GM12878 (cell line): ENCODE measurements at regions not wholly inside any gene's neighbourhood (a gene's known extent, or its start where the extent isn't known, plus 50 kb on each side); places are given as distances from the start of the nearest gene placed in this dataset.

Source experiments
- ATAC-seq: fragments of 200-7000 bp; cut with Tn5 transposase; 3 replicates; pipeline ENCODE4 v1.9.1; 2020; ENCODE audit warnings: mild to moderate bottlenecking, moderate library complexity
- BruUV-seq: library from RNA; stranded (reverse); fragments of 400-500 nt; replicated peaks from 2 replicates; lab custom pipeline; 2021; lab: Mats Ljungman, UMichigan
- CTCF ChIA-PET: fragments of 300-600 bp; sonication (Branson Sonifier 250); formaldehyde crosslinking; extraction: SDS; loops from one replicate; lab custom pipeline; 2021; ENCODE audit warnings: inconsistent platforms; lab: Yijun Ruan, JAX
- POLR2A ChIA-PET: fragments of 350-600 bp; formaldehyde crosslinking; extraction: SDS; loops from one replicate; lab custom pipeline; 2021; ENCODE audit warnings: inconsistent platforms; lab: Charles Lee
- RAD21 ChIA-PET: fragments of 300-600 bp; sonication (Branson Sonifier 250); formaldehyde crosslinking; loops from one replicate; lab custom pipeline; 2023; ENCODE audit warnings: antibody characterized with exemption; ENCODE audit not compliant: unreplicated experiment; lab: Charles Lee
- SMC1A ChIA-PET: fragments of 300-600 bp; sonication (Branson Sonifier 250); formaldehyde crosslinking; loops from one replicate; lab custom pipeline; 2023; ENCODE audit not compliant: unreplicated experiment, uncharacterized antibody; lab: Charles Lee
- DNase-seq: peaks from one replicate; pipeline ENCODE4 v3.0.0-alpha.2; 2011; ENCODE audit warnings: low read depth, low spot score
- FAIRE-seq: peaks from 3 replicates; lab custom pipeline; 2011; peaks lifted over from hg19 to GRCh38; lab: Jason Lieb, UNC
- H2AFZ ChIP-seq: 2 replicates; pipeline ENCODE4 v1.6.0; 2011; ENCODE audit warnings: low read depth, low read length, control low read depth; ENCODE audit not compliant: control insufficient read depth
- H3K27ac ChIP-seq: 2 replicates; pipeline ENCODE4 v1.5.1; 2011; ENCODE audit warnings: control low read depth; ENCODE audit not compliant: control insufficient read depth, insufficient read depth
- H3K27me3 ChIP-seq, 2 experiments: replicated peaks in 1 of 2; 2 replicates each; pipeline versions ENCODE4 v1.6.0 to v1.6.1; 2011; ENCODE audit warnings: low read length in 1 of 2; ENCODE audit not compliant: control insufficient read depth in 2 of 2, insufficient read depth in 2 of 2
- H3K36me3 ChIP-seq, 2 experiments: 2 replicates each; pipeline ENCODE4 v1.5.1; 2011; ENCODE audit warnings: low read length in 1 of 2; ENCODE audit not compliant: control insufficient read depth in 2 of 2, insufficient read depth in 2 of 2
- H3K4me1 ChIP-seq: 2 replicates; pipeline ENCODE4 v1.6.1; 2011; ENCODE audit warnings: mild to moderate bottlenecking, low read length, moderate library complexity, mixed read lengths; ENCODE audit not compliant: control insufficient read depth, insufficient read depth
- H3K4me2 ChIP-seq: 2 replicates; pipeline ENCODE4 v1.6.0; 2011; ENCODE audit warnings: control low read depth; ENCODE audit not compliant: control insufficient read depth, insufficient read depth
- H3K4me3 ChIP-seq: fragments of 200-600 bp; sonication (generic); 2 replicates; pipeline ENCODE4 v1.5.1; 2016
- H3K79me2 ChIP-seq: 2 replicates; pipeline ENCODE4 v1.6.0; 2011; ENCODE audit warnings: low read length; ENCODE audit not compliant: control insufficient read depth, insufficient read depth
- H3K9ac ChIP-seq: 2 replicates; pipeline ENCODE4 v1.8.0; 2011; ENCODE audit warnings: low read length, control low read depth, mixed read lengths; ENCODE audit not compliant: control insufficient read depth, insufficient read depth
- H3K9me3 ChIP-seq: replicated peaks from 3 replicates; pipeline ENCODE4 v1.5.1; 2011; ENCODE audit warnings: mild to moderate bottlenecking, low read length; ENCODE audit not compliant: control insufficient read depth, insufficient read depth
- H4K20me1 ChIP-seq: 2 replicates; pipeline ENCODE4 v1.6.0; 2011; ENCODE audit not compliant: control insufficient read depth, insufficient read depth
- BHLHE40 ChIP-seq, 2 experiments: fragments of 450-650 bp in 1 of 2; IDR thresholded peaks; 2 replicates each; pipeline ENCODE4 v1.6.1; 2011 to 2017; ENCODE audit warnings: low read depth in 2 of 2, borderline replicate concordance in 1 of 2, improper control_type of control experiment in 1 of 2, low read length in 1 of 2, mild to moderate bottlenecking in 1 of 2
- BRCA1 ChIP-seq: IDR thresholded peaks from 2 replicates; pipeline ENCODE4 v1.6.1; 2011; ENCODE audit warnings: low read depth, low read length, improper control_type of control experiment
- GABPA ChIP-seq: IDR thresholded peaks from 2 replicates; pipeline ENCODE4 v1.6.1; 2014; ENCODE audit warnings: antibody characterized with exemption, low read depth, mild to moderate bottlenecking, inconsistent platforms
- NKRF ChIP-seq: fragments of 450-650 bp; conservative IDR thresholded peaks from 2 replicates; pipeline ENCODE4 v1.6.1; 2017; ENCODE audit warnings: mild to moderate bottlenecking, moderate library complexity
- PAX5 ChIP-seq: IDR thresholded peaks from 2 replicates; pipeline ENCODE4 v1.6.1; 2011; ENCODE audit warnings: low read depth, low read length, borderline replicate concordance
- SIX5 ChIP-seq: IDR thresholded peaks from 2 replicates; pipeline ENCODE4 v1.6.1; 2011; ENCODE audit warnings: mild to moderate bottlenecking, low read depth, low read length, moderate library complexity; ENCODE audit not compliant: severe bottlenecking
- SMAD5 ChIP-seq: IDR thresholded peaks from 2 replicates; pipeline ENCODE4 v1.6.1; 2016; ENCODE audit warnings: antibody characterized with exemption, low read depth
- SREBF1 ChIP-seq: IDR thresholded peaks from 2 replicates; pipeline ENCODE4 v1.6.1; 2012; ENCODE audit warnings: mild to moderate bottlenecking, low read length
- WGBS: methylation state at CpG from one replicate; pipeline ENCODE4 v1.1.6; 2016; ENCODE audit warnings: low lambda C conversion rate; ENCODE audit not compliant: insufficient replicate concordance, insufficient coverage; ENCODE audit errors: missing lambda C conversion rate; 5-methylcytosine and 5-hydroxymethylcytosine counted together
- in situ Hi-C: fragments of 300-500 bp; cut with MboI; formaldehyde crosslinking; loops from 9 replicates; pipeline ENCODE4 v1.14.3; 2018; ENCODE audit warnings: mixed read lengths
- intact Hi-C: fragments of 100-400 bp; cut with micrococcal nuclease; formaldehyde crosslinking; loops from one replicate; pipeline ENCODE4 v1.14.2; 2022; ENCODE audit not compliant: unreplicated experiment
- TF ChIP-seq, protein P1 (sequence below): fragments of 450-650 bp; IDR thresholded peaks from 2 replicates; pipeline ENCODE4 v1.6.1; 2018; ENCODE audit warnings: borderline replicate concordance, mild to moderate bottlenecking; ENCODE audit not compliant: partially characterized antibody
- TF ChIP-seq, protein P2 (sequence below): fragments of 450-650 bp; IDR thresholded peaks from 2 replicates; pipeline ENCODE4 v1.6.1; 2017; ENCODE audit warnings: antibody characterized with exemption, mild to moderate bottlenecking, moderate library complexity
- TF ChIP-seq, protein P3 (sequence below): fragments of 150-350 bp; IDR thresholded peaks from 2 replicates; pipeline ENCODE4 v1.6.1; 2016; ENCODE audit warnings: low read depth, low read length
- TF ChIP-seq, protein P4 (sequence below): fragments of 450-650 bp; IDR thresholded peaks from 2 replicates; pipeline ENCODE4 v1.6.1; 2017; ENCODE audit warnings: mild to moderate bottlenecking

- POLR2A ChIA-PET, result no interaction called here
- no peak overlapping the region for H2AFZ ChIP-seq
- no peaks in the 10 kb centered on the region for H3K36me3 ChIP-seq
- DNase-seq (no peak), ATAC-seq (no peak), FAIRE-seq (no peak)
- CTCF ChIA-PET, result no interaction called here
- H3K4me2 ChIP-seq, result no peak overlapping the region
- no peaks in the 10 kb centered on the region for H3K79me2 ChIP-seq
- in situ Hi-C loops (no loop called here), intact Hi-C loops (no loop called here)
- H3K27ac ChIP-seq, result no peak overlapping the region
- H4K20me1 ChIP-seq, result no peaks in the 10 kb centered on the region
- H3K27me3 ChIP-seq, result no peaks in the 10 kb centered on the region
- no peak overlapping the region for H3K9ac ChIP-seq
- BruUV-seq, result no TSS peak
- WGBS, result 9% methylated on average over 2 of the region's 2 CpGs
- H3K4me3 ChIP-seq, result no peak overlapping the region
- no peaks in the 10 kb centered on the region; the same call in 2 of the 3 replicates for H3K9me3 ChIP-seq
- RAD21 ChIA-PET, result no interaction called here
- SMC1A ChIA-PET, result no interaction called here
- H3K4me1 ChIP-seq, result no peaks in the 10 kb centered on the region
- TF ChIP-seq SREBF1, result no peak
- no peak for TF ChIP-seq GABPA
- TF ChIP-seq, protein P1, sequence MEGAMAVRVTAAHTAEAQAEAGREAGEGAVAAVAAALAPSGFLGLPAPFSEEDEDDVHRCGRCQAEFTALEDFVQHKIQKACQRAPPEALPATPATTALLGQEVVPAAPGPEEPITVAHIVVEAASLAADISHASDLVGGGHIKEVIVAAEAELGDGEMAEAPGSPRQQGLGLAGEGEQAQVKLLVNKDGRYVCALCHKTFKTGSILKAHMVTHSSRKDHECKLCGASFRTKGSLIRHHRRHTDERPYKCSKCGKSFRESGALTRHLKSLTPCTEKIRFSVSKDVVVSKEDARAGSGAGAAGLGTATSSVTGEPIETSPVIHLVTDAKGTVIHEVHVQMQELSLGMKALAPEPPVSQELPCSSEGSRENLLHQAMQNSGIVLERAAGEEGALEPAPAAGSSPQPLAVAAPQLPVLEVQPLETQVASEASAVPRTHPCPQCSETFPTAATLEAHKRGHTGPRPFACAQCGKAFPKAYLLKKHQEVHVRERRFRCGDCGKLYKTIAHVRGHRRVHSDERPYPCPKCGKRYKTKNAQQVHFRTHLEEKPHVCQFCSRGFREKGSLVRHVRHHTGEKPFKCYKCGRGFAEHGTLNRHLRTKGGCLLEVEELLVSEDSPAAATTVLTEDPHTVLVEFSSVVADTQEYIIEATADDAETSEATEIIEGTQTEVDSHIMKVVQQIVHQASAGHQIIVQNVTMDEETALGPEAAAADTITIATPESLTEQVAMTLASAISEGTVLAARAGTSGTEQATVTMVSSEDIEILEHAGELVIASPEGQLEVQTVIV, result no peak
- TF ChIP-seq PAX5, result no peak
- no peak for TF ChIP-seq BHLHE40 (IDR thresholded peaks at IDR 0.05; ENCODE audit: borderline replicate concordance in 1 of 2, low read depth in 2 of 2, low read length in 1 of 2)
- TF ChIP-seq, protein P2, sequence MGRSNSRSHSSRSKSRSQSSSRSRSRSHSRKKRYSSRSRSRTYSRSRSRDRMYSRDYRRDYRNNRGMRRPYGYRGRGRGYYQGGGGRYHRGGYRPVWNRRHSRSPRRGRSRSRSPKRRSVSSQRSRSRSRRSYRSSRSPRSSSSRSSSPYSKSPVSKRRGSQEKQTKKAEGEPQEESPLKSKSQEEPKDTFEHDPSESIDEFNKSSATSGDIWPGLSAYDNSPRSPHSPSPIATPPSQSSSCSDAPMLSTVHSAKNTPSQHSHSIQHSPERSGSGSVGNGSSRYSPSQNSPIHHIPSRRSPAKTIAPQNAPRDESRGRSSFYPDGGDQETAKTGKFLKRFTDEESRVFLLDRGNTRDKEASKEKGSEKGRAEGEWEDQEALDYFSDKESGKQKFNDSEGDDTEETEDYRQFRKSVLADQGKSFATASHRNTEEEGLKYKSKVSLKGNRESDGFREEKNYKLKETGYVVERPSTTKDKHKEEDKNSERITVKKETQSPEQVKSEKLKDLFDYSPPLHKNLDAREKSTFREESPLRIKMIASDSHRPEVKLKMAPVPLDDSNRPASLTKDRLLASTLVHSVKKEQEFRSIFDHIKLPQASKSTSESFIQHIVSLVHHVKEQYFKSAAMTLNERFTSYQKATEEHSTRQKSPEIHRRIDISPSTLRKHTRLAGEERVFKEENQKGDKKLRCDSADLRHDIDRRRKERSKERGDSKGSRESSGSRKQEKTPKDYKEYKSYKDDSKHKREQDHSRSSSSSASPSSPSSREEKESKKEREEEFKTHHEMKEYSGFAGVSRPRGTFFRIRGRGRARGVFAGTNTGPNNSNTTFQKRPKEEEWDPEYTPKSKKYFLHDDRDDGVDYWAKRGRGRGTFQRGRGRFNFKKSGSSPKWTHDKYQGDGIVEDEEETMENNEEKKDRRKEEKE, result no peak
- no peak for TF ChIP-seq SMAD5
- TF ChIP-seq SIX5, result no peak
- TF ChIP-seq, protein P3, sequence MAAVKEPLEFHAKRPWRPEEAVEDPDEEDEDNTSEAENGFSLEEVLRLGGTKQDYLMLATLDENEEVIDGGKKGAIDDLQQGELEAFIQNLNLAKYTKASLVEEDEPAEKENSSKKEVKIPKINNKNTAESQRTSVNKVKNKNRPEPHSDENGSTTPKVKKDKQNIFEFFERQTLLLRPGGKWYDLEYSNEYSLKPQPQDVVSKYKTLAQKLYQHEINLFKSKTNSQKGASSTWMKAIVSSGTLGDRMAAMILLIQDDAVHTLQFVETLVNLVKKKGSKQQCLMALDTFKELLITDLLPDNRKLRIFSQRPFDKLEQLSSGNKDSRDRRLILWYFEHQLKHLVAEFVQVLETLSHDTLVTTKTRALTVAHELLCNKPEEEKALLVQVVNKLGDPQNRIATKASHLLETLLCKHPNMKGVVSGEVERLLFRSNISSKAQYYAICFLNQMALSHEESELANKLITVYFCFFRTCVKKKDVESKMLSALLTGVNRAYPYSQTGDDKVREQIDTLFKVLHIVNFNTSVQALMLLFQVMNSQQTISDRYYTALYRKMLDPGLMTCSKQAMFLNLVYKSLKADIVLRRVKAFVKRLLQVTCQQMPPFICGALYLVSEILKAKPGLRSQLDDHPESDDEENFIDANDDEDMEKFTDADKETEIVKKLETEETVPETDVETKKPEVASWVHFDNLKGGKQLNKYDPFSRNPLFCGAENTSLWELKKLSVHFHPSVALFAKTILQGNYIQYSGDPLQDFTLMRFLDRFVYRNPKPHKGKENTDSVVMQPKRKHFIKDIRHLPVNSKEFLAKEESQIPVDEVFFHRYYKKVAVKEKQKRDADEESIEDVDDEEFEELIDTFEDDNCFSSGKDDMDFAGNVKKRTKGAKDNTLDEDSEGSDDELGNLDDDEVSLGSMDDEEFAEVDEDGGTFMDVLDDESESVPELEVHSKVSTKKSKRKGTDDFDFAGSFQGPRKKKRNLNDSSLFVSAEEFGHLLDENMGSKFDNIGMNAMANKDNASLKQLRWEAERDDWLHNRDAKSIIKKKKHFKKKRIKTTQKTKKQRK, result no peak
- no peak for TF ChIP-seq NKRF
- TF ChIP-seq, protein P4, sequence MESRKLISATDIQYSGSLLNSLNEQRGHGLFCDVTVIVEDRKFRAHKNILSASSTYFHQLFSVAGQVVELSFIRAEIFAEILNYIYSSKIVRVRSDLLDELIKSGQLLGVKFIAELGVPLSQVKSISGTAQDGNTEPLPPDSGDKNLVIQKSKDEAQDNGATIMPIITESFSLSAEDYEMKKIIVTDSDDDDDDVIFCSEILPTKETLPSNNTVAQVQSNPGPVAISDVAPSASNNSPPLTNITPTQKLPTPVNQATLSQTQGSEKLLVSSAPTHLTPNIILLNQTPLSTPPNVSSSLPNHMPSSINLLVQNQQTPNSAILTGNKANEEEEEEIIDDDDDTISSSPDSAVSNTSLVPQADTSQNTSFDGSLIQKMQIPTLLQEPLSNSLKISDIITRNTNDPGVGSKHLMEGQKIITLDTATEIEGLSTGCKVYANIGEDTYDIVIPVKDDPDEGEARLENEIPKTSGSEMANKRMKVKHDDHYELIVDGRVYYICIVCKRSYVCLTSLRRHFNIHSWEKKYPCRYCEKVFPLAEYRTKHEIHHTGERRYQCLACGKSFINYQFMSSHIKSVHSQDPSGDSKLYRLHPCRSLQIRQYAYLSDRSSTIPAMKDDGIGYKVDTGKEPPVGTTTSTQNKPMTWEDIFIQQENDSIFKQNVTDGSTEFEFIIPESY, result no peak
- no peak for TF ChIP-seq BRCA1
Observed at GRCh38 chr16:5770118-5770517, 672.5 kb upstream of the EEF2KMT start.
